GM03348 (cell line): ENCODE measurements at regions not wholly inside any gene's neighbourhood (a gene's known extent, or its start where the extent isn't known, plus 50 kb on each side); places are given as distances from the start of the nearest gene placed in this dataset.
"Not testable (repeated sequence)": the region's sequence is repeated elsewhere in the genome, so short reads cannot be mapped to it uniquely, and the experiment has no call there.

Source experiments
- DNase-seq: peaks from one replicate; pipeline ENCODE4 v3.0.0; 2012; ENCODE audit warnings: low spot score

DNA sequence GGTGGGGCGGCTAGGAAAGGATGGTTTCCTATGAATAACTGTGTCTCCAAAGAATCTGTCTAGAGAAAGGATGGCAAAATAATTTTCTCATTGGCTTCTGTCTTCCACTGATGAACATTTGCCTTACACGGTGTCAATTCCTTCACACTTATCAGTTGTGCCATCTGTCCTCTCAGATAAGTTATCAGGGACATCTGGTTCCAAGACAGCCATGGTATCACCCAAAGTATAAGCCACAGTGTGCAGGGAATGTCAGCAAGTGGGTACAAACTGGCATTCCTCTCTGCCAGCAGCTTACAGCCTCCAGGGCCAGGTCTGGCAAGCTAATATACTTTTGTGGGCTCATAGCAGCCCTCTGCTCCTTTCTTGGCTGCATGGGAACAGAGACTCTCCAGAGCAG lies 1092.0 kb downstream of the EFNA5 start:
- no peak for DNase-seq

DNA sequence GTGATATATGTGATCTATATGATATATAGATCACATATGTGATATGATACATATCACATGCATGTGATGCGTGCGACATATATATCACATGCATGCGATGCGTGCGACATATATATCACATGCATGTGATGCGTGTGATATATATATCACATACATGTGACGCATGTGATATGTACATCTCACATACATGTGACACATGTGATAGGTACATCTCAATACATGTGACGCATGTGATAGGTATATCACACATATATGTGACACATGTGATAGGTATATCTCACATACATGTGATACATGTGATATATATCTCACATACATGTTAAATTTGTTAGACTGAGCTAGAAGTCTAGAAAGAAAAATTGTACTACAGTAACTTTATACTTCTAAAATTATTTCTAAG lies 1095.9 kb downstream of the EFNA5 start:
- no peak for DNase-seq

DNA sequence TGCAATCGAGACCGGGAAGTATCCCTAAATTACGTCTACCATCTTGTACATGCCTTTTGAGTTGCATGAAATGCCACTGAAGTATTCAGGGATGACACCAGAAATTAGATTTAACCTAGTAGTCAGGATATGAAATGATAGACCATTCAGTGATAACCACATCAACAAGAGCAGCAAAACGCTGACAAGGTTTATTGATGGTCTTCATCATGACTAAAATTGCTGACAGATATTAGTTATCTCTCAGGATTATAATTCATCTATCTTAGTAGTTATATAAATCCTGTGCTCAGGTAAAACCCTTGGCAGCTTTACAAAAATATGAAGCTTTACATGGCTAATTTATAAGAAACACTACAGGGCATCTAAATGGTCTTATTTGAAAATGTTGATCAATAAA lies 1104.7 kb downstream of the EFNA5 start:
- DNase-seq, result no peak

DNA sequence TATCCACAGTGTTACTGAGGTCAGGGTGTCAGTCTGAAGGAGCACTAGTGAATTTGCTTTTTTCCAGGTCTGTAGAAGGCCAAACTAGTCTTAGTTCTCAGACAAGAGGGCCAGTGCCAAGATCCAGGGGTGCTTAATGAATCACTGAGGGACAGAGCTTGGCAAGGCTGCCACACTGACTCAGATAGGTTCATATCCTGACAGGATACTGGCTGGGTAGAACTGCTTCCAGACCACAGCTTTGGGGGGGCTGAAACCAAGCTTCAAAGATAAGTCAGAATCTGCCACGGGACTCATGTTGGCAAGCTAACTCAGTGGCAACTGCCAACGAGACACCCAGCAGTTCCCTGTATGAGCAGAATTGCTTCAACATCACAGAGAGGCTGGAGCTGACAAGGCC lies 1125.4 kb downstream of the EFNA5 start:
- no peak for DNase-seq

DNA sequence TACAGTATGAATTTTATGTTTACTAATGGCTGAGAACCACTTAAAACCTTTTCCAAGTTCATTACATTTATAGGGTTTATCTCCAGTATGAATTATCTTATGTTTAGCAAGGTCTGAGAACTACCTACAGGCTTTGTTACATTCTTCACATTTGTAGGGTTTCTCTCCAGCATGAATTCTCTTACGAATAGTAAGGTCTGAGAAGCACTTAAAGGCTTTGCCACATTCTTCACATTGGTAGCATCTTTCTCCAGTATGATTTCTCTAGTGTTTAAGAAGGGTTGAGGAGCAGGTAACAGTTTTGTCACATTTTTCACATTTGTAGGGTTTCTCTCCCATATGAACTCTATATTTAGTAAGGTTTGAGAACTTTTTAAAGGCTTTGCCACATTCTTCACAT lies 1127.4 kb downstream of the EFNA5 start:
- DNase-seq, result no peak

DNA sequence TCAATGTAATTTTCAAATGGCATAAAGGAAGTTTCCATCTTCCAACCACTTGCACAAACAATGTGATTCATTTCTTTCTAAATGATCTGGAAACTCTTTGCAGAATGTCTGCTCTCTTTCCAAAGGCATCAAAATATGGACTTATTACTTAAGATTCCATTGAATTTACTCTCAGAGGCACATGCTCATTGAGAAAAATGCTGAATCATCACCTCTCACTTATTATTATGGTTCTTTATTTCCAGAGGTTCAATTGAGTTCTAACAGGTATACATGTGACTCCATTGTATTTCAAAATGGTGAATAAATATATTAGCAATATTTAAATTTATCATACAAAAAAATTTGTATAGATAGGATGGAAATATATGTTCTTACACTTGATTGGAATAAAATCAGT lies 1140.6 kb downstream of the EFNA5 start:
- DNase-seq, result no peak

DNA sequence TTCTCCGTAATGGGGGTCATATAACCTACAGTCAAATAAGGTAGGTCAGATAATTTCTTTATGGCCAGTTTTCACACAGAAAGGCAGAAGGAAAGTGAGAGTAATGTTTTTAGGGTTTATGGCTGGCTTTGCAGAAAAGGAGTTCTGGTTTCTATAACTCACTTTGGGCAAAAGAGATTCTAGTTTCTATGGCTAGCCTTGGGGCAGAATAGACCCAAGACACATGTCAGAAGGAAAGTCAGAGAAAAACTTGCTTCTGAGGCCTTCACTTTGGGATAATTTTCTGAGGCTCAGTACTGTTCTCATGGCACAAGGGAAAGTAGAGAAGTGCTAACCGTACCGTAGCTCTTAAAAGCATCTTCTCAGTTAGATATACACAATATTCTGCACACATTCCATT lies 1145.3 kb downstream of the EFNA5 start:
- DNase-seq, result no peak

DNA sequence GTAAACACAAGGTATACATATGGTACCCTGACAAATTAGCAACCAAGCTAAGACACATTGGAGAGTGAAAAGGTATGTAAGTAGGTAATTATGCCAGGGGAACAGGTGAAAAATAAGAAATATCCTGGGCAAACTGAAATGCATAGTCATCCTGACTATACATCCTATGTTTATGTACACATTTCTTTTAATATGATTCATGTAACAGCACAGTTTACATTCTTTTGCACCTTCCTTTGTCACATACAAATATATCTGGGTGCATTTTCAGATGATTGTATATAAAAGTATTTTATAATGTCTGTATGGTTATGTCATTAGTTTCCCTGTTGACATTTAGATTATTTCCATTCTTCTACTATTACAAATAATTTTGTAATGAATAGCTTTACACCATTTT lies 1146.9 kb downstream of the EFNA5 start:
- DNase-seq, result no peak

DNA sequence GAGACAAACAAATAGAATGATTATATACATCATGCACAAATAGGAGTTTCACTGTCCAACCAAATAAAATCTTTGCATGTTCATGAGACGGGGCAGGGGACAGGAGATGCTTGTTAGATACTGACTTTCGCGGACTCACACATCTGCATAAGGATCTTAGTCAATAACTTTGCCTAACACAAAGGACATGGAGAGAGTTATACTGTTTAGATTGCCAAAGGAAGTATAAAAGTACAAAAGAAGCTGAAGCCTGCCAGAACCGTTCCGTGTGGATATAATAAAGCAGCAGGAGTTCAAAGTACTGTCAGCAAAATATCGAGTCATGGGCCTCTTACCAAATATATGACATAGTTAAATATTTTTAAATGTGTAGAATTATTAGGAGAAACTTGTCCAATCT lies 1148.4 kb downstream of the EFNA5 start:
- no peak for DNase-seq

DNA sequence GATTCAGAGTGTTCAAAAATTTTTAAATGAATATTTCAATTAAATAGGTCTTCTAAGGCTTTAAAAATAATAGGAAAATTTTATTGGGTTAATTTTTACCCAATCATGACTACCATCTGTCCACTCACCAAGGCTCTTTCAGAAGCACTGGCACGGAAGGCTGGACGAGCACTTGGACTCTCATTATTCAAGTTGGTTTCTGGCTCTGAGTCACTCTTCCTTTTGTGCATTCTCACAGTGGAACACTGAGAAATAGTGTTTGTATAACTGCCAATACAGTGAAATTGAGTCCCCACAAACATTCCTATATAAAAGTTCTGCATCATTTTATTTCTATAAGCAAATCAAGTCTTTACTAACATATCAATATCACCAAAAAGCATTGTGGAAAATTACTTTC lies 1149.0 kb downstream of the EFNA5 start:
- DNase-seq, result no peak

DNA sequence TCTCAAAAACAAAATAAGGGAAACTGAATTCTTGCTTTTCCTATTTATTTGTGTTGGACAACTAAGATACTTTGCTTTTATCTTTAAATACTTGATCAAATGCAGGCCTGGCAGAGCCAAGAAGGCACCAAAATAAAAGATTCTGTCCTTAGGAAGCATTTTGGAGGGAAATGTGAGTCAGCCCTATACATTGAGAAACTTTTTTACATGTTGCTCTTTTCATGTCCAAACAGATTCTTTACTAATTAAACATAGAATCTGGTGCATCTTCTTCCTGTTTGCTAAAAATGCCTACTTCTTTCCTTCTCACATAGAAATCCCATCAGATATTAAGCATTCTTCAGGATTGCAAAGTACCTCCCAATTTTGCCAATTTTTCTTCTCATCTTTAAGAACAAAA lies 1160.4 kb downstream of the EFNA5 start:
- DNase-seq, result no peak

DNA sequence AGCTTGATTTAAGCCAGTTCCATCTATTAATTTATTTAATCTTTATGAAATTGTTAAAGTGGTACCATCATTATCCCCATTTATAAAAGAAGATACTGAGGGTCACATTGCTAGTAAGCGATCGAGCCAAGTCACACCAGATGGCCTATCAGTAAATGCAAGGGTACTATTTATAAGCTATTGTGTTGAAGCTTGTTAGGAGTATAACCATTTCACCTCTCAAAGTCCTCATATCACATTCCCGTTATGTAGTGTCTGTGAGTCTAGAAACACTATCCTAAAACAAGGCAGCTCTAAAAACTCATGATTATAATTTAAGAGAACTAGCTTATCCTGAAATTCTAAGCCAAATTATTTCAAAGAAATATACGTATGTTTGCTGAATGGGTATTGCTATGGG lies 1161.8 kb downstream of the EFNA5 start:
- DNase-seq, result no peak

DNA sequence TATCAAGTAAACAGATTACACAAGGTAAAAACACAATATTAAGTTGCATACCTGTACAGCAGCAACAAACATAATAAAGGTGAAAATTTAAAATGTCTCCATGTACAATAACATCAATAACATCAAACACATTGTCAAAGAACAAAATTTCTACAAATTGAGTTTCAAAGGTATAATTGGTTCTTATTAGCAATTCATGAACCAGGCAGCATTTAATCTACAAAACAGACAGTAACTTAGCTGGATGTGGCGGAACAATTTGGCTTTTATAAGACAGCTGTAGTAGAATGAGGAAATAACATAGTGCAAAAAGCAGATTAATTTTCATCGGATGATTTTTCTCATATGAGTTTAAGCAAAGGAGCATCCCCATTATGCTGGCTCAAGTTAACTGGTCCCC lies 1176.8 kb downstream of the EFNA5 start:
- DNase-seq, result no peak

DNA sequence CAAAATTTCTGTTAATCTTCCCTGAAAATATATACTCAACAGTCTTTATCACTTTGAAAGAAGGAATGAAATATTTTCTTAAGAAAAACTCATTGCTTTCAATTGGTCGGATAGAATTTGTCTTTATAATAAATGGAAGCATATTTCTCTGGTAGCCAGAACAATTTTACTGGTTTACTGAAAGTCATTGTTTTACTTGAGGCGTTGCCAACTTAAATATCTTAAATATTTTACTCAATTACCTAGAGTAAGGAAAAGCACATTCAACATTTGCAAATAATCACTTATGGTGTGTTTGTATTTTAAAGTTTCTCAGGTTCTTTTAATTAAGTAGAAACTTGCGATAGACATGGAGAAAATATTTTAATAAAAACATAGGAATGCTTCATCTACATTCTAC lies 1181.7 kb downstream of the EFNA5 start:
- no peak for DNase-seq

DNA sequence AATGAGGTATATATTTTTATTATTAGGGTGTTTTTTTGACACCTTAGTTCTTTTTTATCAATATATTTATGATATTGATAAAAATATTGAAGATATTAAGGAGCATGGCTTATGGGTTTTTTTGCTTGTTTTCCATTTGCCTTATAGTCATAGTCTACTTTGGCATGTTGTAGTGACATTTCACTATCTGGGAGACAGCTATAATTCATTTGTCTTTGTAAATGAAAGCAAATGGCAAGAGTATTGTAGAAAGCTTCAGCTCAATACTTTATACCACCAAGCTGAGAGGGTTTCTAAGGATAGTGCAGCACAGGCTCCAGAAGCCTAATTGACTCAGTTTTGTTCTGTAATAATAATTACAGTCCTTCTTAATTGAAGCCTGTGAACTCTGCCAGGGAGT lies 1182.3 kb downstream of the EFNA5 start:
- no peak for DNase-seq

DNA sequence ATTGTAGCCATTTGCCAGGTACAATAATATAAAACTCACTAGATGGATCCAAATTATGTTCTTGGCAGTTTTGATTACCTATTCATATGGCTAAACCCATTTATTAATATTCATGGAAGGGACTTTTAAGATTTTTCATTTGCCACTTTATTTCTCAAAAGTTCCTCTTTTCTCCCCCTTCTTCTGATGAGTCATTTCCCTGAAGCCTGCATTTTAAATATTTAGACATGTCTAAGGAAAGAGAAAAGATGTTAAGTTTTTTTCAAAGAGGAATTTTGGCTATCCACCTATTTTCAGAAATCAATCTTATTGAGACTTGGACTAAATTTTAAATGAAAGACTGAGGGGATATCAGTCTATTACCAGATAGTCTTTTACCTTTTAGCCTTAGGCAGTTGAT lies 1189.4 kb downstream of the EFNA5 start:
- no peak for DNase-seq

DNA sequence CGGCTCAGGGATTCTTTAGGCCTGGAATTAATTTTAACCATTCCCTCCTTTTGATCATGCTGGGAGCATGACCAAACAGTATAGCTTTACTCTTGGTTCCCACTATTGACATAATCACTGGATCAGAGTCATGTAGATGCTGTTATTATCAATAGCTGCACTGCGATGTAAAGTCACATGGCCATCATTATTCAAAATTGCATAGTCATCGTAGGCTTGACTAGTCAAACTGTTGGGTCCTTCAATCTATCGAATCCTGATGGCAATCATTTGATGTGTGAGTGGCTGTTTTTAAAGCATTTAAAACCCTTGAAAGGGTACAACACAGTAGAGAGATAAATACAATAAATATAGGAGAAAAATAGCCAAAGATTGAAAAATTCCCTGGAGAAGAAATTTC lies 1194.1 kb downstream of the EFNA5 start:
- no peak for DNase-seq

DNA sequence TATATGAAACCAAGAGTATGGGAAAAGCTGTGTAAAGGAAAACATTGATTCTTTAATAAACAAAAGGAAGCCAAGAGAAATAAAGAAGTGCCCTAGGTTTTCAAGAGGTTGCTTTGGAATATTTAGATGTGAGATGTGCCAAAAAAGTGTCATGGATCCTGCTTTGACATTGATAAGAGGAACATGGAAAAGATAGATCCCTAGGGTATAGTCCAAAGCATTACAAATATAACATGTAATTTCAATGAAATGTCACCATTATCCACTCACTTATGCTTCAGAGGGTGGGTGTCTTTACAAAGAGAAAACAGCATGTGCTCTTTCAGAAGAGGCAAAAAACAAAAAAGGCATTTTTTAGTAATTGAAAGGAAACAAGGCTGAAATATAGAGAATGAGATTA lies 1196.7 kb downstream of the EFNA5 start:
- DNase-seq, result no peak

DNA sequence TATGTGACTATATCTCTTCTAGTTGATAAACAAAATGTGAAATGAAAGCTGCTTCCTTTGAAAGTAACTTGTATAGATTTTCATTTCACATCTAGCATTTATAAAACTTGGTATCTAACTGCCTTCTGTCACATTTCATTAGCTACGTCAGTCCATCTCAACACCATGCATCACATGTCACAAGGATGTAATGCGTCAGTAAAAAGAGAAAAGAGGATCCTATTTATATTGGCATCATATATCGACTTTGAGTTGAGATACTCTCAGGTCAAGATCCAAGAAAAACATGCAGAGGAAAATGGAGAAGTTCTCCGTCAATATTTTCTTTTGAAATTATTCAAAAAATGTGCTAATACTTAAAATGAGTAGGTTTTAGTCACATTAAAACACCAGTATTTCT lies 1211.2 kb downstream of the EFNA5 start:
- no peak for DNase-seq

DNA sequence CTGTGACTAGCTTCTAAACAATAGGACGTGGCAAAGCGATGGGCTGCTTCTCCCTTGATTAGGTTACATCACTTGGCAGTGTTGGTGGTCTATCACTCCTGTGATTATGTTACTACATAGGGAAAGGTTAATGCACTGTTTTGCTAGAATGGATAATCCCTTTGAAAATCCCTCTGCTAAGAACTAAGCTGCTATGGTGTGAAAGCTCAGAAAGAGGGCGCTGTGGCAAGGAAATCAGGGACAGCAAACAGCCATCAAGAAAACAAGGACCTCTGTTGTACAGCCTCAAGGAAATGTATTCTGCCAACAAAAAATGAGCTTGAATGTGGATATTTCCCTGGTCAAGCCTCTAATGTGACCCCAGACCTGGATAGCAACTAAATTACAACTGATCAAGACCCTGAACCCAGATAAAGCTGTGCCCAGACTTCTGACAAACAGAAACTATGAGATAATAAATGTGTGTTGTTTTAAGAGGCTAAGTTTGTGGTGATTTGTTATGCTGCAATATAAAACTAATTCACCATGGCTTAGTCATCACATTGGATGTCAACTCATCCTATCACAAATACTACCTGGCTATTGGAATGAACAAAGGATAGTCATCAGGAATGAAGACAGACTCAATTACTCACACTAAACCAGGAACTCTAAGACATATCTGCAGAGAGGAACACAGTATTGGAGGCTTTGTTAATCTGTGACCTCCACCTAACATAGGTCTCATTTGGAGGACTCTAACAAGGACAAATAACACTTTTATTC lies 1215.9 kb downstream of the EFNA5 start:
- no peak for DNase-seq

DNA sequence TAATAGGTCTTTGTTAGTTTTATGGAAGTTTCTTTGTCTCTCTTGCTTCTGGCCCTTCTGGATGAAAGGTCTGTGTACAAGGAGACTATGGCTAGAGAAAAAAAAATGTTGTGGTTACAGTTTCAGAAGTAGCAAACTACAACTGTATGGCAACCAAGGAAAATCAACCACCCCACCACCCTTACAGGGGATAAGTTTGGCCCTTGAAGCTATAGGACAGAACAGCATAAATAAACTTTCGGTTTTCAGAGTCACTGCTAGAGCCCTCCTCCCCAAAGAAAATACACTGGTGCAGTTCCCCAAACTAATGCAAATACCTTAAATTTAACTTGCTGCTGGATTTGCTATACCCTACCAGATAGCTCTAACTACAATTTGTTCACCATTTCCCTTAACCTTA lies 1216.7 kb downstream of the EFNA5 start:
- no peak for DNase-seq

DNA sequence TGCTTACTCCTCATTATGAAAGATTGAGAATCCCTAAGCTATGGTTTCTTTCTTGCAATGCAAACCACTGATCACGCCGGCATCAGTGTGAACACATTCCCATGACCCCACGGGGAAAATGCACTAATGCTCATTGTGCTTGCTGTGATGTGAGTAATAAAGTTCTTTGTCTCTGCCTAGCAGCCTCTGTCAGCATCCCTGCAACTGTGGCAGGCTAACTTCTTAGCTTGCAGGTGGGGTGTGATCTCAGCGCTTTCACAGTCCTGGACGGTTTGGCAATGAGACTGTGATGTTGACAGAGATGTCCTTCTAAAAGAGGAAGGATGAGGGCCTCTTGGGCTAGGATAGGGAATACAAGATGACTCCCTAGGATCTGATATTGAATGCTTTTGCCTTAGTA lies 1218.7 kb downstream of the EFNA5 start:
- no peak for DNase-seq

DNA sequence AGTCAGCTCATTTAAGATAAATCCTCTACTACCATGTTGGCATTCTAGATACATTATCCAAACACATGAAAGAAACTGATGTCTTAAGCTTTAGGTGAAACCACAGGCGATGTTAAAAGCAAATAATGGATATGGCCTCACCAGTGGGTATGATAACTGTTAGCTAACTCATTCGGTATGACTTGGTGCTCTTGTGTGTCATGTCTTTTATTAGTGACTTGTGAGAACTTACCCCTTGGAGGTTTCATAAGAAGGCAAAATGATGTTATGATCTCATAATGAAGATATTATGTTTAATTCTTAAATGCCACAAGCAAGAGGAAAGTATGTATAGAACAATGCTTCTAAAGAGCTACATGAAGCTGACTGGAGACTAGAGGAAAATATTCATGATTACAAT lies 1227.0 kb downstream of the EFNA5 start:
- DNase-seq, result no peak

DNA sequence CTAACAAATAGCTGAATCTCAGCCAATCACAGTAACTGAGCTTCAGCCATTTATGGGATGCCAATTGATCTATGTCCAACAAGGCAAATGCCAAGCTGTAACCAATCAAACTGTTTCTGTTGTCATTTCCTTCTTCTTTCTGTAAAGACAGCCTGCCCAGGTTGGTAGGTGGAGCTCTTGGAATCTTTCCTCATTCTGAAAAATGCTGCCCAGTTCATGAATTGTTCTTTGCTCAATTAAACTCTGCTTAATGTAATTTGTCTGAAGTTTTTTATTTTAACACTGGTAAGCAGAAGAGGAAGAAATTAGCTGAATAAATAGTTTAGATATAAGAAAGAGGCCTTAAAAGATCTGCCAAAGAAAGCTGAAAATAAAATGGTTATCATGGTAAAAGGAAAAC lies 1235.6 kb downstream of the EFNA5 start:
- no peak for DNase-seq

DNA sequence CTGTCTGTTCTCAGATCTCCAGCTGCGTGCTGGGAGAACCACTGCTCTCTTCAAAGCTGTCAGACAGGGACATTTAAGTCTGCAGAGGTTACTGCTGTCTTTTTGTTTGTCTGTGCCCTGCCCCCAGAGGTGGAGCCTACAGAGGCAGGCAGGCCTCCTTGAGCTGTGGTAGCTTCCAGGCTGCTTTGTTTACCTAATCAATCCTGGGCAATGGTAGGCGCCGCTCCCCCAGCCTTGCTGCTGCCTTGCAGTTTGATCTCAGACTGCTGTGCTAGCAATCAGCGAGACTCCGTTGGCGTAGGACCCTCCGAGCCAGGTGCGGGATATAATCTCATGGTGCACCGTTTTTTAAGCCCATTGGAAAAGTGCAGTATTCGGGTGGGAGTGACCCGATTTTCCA lies 1240.0 kb downstream of the EFNA5 start:
- DNase-seq, result not testable (repeated sequence)
